ENCODE measurements at regions not wholly inside any gene's neighbourhood (a gene's known extent, or its start where the extent isn't known, plus 50 kb on each side); places are given as distances from the start of the nearest gene placed in this dataset.

DNA sequence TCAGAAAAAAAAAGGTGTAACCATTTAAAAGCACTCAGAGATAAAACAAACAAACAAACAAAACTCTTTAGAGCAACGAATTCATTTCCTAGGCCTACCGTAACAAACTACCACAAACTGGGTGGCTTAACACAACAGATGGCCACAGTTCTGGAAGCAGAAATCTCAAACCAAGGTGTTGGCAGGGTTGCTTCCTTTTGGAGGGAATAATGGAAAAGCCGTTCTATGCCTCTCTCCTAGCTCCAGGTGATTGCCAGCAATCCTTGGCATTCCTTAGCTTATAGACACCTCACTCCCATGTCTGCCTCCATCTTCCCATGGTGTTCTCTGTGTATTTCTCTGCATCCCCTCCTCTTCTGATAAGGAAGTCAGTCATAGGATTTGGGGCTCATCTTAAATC is 200.4 kb downstream of the RAB38 start:
- Histone ChIP-seq H3K4ac (replicated peaks; ENCODE audit: insufficient read length, low read depth, low read length) (no peak overlapping the region), H4K5ac (ENCODE audit: insufficient read length, low read depth, low read length) (no peak overlapping the region), H4K20me1 (replicated peaks in 1 of 2; ENCODE audit: control insufficient read depth in 1 of 2, insufficient read depth in 2 of 2, low read length in 2 of 2) (no peaks in the 10 kb centered on the region), H3K79me2 (ENCODE audit: control insufficient read depth in 1 of 2, insufficient read depth in 2 of 2, low read length in 2 of 2) (no peaks in the 10 kb centered on the region), H2AFZ (ENCODE audit: low read length) (peak overlapping the region; percentile 62; the same call in 1 of the 2 replicates), H3K9me3 (ENCODE audit: insufficient read depth in 2 of 2, low read depth in 1 of 2, low read length in 1 of 2) (no peaks in the 10 kb centered on the region; a peak in 1 of 4 replicates), H3K23me2 (ENCODE audit: low read depth, low read length) (no peaks in the 10 kb centered on the region), H4K91ac (replicated peaks; ENCODE audit: insufficient read length, low read length) (no peak overlapping the region), H2BK5ac (ENCODE audit: low read depth, low read length) (no peak overlapping the region), H3K27ac (ENCODE audit: low read depth, low read length) (no peak overlapping the region), H3K18ac (ENCODE audit: extremely low read depth, low read length) (no peak overlapping the region), H3K27me3 (replicated peaks in 1 of 4; ENCODE audit: control insufficient read depth in 3 of 4, extremely low read depth in 1 of 4, insufficient read depth in 3 of 4, low read length in 3 of 4) (no peaks in the 10 kb centered on the region), H3K56ac (replicated peaks; ENCODE audit: insufficient read length, low read depth, low read length) (no peak overlapping the region), H2BK20ac (ENCODE audit: low read length) (no peak overlapping the region), H3K23ac (ENCODE audit: insufficient read length) (no peak overlapping the region), H3K9ac (replicated peaks in 1 of 4; ENCODE audit: extremely low read depth in 1 of 4, low read depth in 3 of 4, low read length in 3 of 4) (no peak overlapping the region), H2BK15ac (ENCODE audit: low read length) (no peak overlapping the region), H3K14ac (ENCODE audit: insufficient read length) (no peak overlapping the region), H4K8ac (ENCODE audit: extremely low read depth, insufficient read depth, low read length) (no peak overlapping the region), H3K79me1 (ENCODE audit: low read depth, low read length) (no peaks in the 10 kb centered on the region), H2AK5ac (ENCODE audit: low read depth, low read length) (no peak overlapping the region), H2BK120ac (replicated peaks; ENCODE audit: low read depth, low read length) (no peak overlapping the region), H3K4me2 (ENCODE audit: insufficient read depth in 1 of 2, low read depth in 2 of 2, low read length in 2 of 2) (no peak overlapping the region), H3K36me3 (ENCODE audit: control insufficient read depth in 2 of 4, insufficient read depth in 4 of 4, low read length in 3 of 4) (no peaks in the 10 kb centered on the region), H2BK12ac (ENCODE audit: low read depth, low read length) (no peak overlapping the region), H3K4me3 (ENCODE audit: extremely low read depth in 1 of 4, insufficient read depth in 2 of 4, low read depth in 3 of 4, low read length in 4 of 4) (no peak overlapping the region), H3K4me1 (replicated peaks in 1 of 4; ENCODE audit: control insufficient read depth in 3 of 4, insufficient read depth in 4 of 4, low read length in 3 of 4) (peaks cover 0 to 6% (median 3%) of the 10 kb centered on the region in 4 experiments; a peak in 2 of 7 replicates)
- CTCF ChIA-PET (ENCODE audit: partially characterized antibody), result interaction anchor here (0.9 to 1.5 kb wide), 4 partner anchors 38 to 569 kb away, joined by 3 to 4 read pairs (median 4); no protein-coding TSS in a partner anchor
- 81% methylated on average over 3 of the region's 3 CpGs; no CpG with 5 or more reads in 1 of the 2 experiments for WGBS, 2 experiments (ENCODE audit: extremely low coverage in 1 of 2, insufficient coverage in 1 of 2, insufficient read length in 1 of 2, insufficient replicate concordance in 2 of 2, low coverage in 1 of 2, low lambda C conversion rate in 2 of 2, missing lambda C conversion rate in 1 of 2)
- no peak for DNase-seq (ENCODE audit: low read depth in 1 of 2, low spot score in 2 of 2)
- no peak for FAIRE-seq
- POLR2A ChIA-PET (ENCODE audit: partially characterized antibody), result no interaction called here
- TF ChIP-seq POLR2AphosphoS5 (IDR thresholded peaks at IDR 0.05; ENCODE audit: low read depth, low read length), result no peak
